ENCODE measurements at regions not wholly inside any gene's neighbourhood (a gene's known extent, or its start where the extent isn't known, plus 50 kb on each side); places are given as distances from the start of the nearest gene placed in this dataset.
"Not testable (repeated sequence)": the region's sequence is repeated elsewhere in the genome, so short reads cannot be mapped to it uniquely, and the experiment has no call there.

GRCh38 chr4:53863736-53864365, 200.6 kb downstream of the CHIC2 start:
- DNase-seq = no peak

GRCh38 chr4:53863158-53863557, 201.2 kb downstream of the CHIC2 start:
- DNase-seq = no peak

GRCh38 chr4:53861856-53862610, 202.4 kb downstream of the CHIC2 start:
- no peak for DNase-seq

GRCh38 chr4:53859305-53859704, 205.1 kb downstream of the CHIC2 start:
- no peak for DNase-seq

- DNase-seq = no peak
Measured at GRCh38 chr4:53858744-53859143, 205.7 kb downstream of the CHIC2 start.

GRCh38 chr4:53855581-53856250, 208.7 kb downstream of the CHIC2 start:
- no peak for DNase-seq

- no peak for DNase-seq
Measured at GRCh38 chr4:53854991-53855568, 209.3 kb downstream of the CHIC2 start.

GRCh38 chr4:53852343-53852742, 212.1 kb downstream of the CHIC2 start:
- no peak for DNase-seq

GRCh38 chr4:53847965-53848364, 216.4 kb downstream of the CHIC2 start:
- no peak for DNase-seq

GRCh38 chr4:53844551-53844950, 219.9 kb downstream of the CHIC2 start:
- DNase-seq = no peak

- no peak for DNase-seq
Measured at GRCh38 chr4:53844133-53844532, 220.3 kb downstream of the CHIC2 start.

- DNase-seq = no peak
Measured at GRCh38 chr4:53841711-53842110, 222.7 kb downstream of the CHIC2 start.

- DNase-seq = no peak
Measured at GRCh38 chr4:53840643-53841042, 223.8 kb downstream of the CHIC2 start.

- not testable (repeated sequence) for DNase-seq
Measured at GRCh38 chr4:53833302-53834003, 231.0 kb downstream of the CHIC2 start.

- no peak for DNase-seq
Measured at GRCh38 chr4:53832549-53832948, 231.9 kb downstream of the CHIC2 start.

- no peak for DNase-seq
Measured at GRCh38 chr4:53830511-53830910, 233.9 kb downstream of the CHIC2 start.

- no peak for DNase-seq
Measured at GRCh38 chr4:53821179-53821851, 230.0 kb upstream of the LNX1 start.

- no peak for DNase-seq
Measured at GRCh38 chr4:53818104-53818503, 226.8 kb upstream of the LNX1 start.

GRCh38 chr4:53816561-53816960, 225.3 kb upstream of the LNX1 start:
- no peak for DNase-seq

GRCh38 chr4:53815281-53815680, 224.0 kb upstream of the LNX1 start:
- DNase-seq = no peak

- no peak for DNase-seq
Measured at GRCh38 chr4:53813998-53814397, 222.7 kb upstream of the LNX1 start.

- no peak for DNase-seq
Measured at GRCh38 chr4:53810643-53811042, 219.4 kb upstream of the LNX1 start.
